Fibroblast of lung (primary cell): ENCODE measurements at regions not wholly inside any gene's neighbourhood (a gene's known extent, or its start where the extent isn't known, plus 50 kb on each side); places are given as distances from the start of the nearest gene placed in this dataset.

ENCODE experiments used
- DNase-seq, 2 donors: peaks; one replicate each; pipeline versions ENCODE4 v3.0.0 to v3.0.0-alpha.2; 2010; ENCODE audit warnings: low read depth in 2 of 2
- H2AFZ ChIP-seq: 2 replicates; pipeline ENCODE4 v1.5.1; 2012; ENCODE audit warnings: low read length, control low read depth, inconsistent platforms
- H3K27ac ChIP-seq: 2 replicates; pipeline ENCODE4 v1.5.1; 2011; ENCODE audit warnings: low read length, control low read depth; ENCODE audit not compliant: insufficient read depth
- H3K27me3 ChIP-seq: 2 replicates; pipeline ENCODE4 v1.5.1; 2011; ENCODE audit warnings: mild to moderate bottlenecking, low read length; ENCODE audit not compliant: control insufficient read depth, insufficient read depth
- H3K36me3 ChIP-seq: 2 replicates; pipeline ENCODE4 v1.5.1; 2011; ENCODE audit warnings: low read length; ENCODE audit not compliant: control insufficient read depth, insufficient read depth
- H3K4me1 ChIP-seq: 2 replicates; pipeline ENCODE4 v1.5.1; 2011; ENCODE audit warnings: low read length; ENCODE audit not compliant: control insufficient read depth, insufficient read depth; ENCODE audit errors: extremely low read depth
- H3K4me2 ChIP-seq: 2 replicates; pipeline ENCODE4 v1.5.1; 2011; ENCODE audit warnings: low read length, control low read depth; ENCODE audit not compliant: insufficient read depth; ENCODE audit errors: extremely low read depth
- H3K4me3 ChIP-seq, 4 experiments: fragments of 200-600 bp in 1 of 4; sonication (generic) in 1 of 4; replicated peaks in 1 of 4; 2 replicates each; pipeline ENCODE4 v1.5.1; 2011 to 2016; ENCODE audit warnings: low read length in 4 of 4, low read depth in 3 of 4, mild to moderate bottlenecking in 3 of 4, control low read depth in 2 of 4, inconsistent platforms in 1 of 4, mixed read lengths in 1 of 4; ENCODE audit not compliant: insufficient read depth in 1 of 4; ENCODE audit errors: control extremely low read depth in 1 of 4
- H3K79me2 ChIP-seq: 2 replicates; pipeline ENCODE4 v1.5.1; 2012; ENCODE audit warnings: mild to moderate bottlenecking, low read length, inconsistent platforms; ENCODE audit not compliant: control insufficient read depth, insufficient read depth
- H3K9ac ChIP-seq: 2 replicates; pipeline ENCODE4 v1.5.1; 2011; ENCODE audit warnings: mild to moderate bottlenecking, low read length, control low read depth; ENCODE audit not compliant: insufficient read depth
- H3K9me3 ChIP-seq: 2 replicates; pipeline ENCODE4 v1.5.1; 2012; ENCODE audit warnings: low read depth, low read length; ENCODE audit not compliant: control insufficient read depth, insufficient read depth
- H4K20me1 ChIP-seq: 2 replicates; pipeline ENCODE4 v1.5.1; 2011; ENCODE audit warnings: low read length; ENCODE audit not compliant: control insufficient read depth, insufficient read depth; ENCODE audit errors: extremely low read depth
- EZH2 ChIP-seq: IDR thresholded peaks from 2 replicates; pipeline ENCODE4 v1.5.1; 2012; ENCODE audit warnings: low read length, control low read depth, mild to moderate bottlenecking; ENCODE audit errors: missing control alignments
- TF ChIP-seq, protein P1 (sequence below), 2 donors: IDR thresholded peaks in 1 of 2; conservative IDR thresholded peaks in 1 of 2; 1 replicate in 1 of 2; 2 replicates in 1 of 2; pipeline ENCODE4 v1.5.1; 2011 to 2012; ENCODE audit warnings: low read length in 2 of 2, control low read depth in 1 of 2, inconsistent platforms in 1 of 2, low read depth in 1 of 2, mild to moderate bottlenecking in 1 of 2

DNA sequence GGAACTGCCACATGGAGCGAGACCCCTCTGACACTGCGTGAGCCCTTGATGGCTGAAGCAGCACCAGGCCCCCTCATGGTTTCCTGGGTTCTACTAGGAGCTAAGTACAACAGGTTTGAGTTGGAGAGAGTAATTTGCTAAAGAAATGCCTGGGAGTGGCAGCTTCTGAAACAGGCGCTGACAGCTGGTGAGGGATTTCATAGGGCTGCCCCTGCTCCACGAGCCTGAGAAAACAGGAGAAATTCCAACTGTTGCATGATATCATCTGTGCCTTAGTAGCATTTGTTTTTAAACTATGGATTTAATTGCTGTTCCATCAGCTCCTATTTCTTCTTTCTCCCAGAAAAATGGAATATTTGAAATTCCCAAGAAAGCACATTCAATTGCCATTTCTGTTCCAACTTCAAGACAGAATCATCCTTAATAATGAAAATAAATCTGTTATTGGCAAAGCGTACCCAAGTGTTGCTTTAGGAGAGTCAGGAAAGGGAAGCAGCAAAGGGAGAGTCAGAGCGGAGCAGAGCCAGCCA lies 78.8 kb upstream of the ANKFN1 start:
- H3K4me2 ChIP-seq, result no peak overlapping the region
- TF ChIP-seq, protein P1, sequence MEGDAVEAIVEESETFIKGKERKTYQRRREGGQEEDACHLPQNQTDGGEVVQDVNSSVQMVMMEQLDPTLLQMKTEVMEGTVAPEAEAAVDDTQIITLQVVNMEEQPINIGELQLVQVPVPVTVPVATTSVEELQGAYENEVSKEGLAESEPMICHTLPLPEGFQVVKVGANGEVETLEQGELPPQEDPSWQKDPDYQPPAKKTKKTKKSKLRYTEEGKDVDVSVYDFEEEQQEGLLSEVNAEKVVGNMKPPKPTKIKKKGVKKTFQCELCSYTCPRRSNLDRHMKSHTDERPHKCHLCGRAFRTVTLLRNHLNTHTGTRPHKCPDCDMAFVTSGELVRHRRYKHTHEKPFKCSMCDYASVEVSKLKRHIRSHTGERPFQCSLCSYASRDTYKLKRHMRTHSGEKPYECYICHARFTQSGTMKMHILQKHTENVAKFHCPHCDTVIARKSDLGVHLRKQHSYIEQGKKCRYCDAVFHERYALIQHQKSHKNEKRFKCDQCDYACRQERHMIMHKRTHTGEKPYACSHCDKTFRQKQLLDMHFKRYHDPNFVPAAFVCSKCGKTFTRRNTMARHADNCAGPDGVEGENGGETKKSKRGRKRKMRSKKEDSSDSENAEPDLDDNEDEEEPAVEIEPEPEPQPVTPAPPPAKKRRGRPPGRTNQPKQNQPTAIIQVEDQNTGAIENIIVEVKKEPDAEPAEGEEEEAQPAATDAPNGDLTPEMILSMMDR (conservative IDR thresholded peaks at IDR 0.05 in 1 of 2, IDR thresholded peaks at IDR 0.05 in 1 of 2; ENCODE audit: low read depth in 1 of 2, low read length in 2 of 2), result no peak
- no peak for TF ChIP-seq EZH2
- H3K36me3 ChIP-seq, result no peaks in the 10 kb centered on the region
- DNase-seq, result no peak
- no peaks in the 10 kb centered on the region for H3K9me3 ChIP-seq
- H3K9ac ChIP-seq, result no peak overlapping the region
- no peak overlapping the region for H2AFZ ChIP-seq
- no peak overlapping the region for H3K27ac ChIP-seq
- no peaks in the 10 kb centered on the region for H3K27me3 ChIP-seq
- no peak overlapping the region for H3K4me3 ChIP-seq
- no peaks in the 10 kb centered on the region for H3K79me2 ChIP-seq
- H4K20me1 ChIP-seq, result no peaks in the 10 kb centered on the region
- H3K4me1 ChIP-seq, result no peaks in the 10 kb centered on the region

DNA sequence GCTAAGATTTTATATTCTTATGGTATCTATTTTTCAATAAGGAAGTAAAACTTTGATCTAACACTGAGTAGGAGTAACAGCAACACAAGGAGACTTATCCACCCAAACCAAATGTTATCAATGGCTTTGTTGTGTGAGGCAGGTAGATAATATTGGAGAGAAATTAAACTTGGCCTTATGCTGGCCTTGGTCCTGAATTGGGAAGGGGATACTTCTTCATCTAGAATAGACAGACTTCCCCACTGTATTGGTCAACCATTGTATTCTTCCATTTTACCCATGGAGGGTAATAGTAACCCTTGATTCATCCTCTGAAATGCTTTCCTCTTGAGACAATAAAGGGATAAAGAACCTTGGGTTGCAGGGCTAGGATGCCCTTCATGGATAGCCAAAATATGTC lies 76.3 kb upstream of the ANKFN1 start:
- Histone ChIP-seq H3K9me3 (no peaks in the 10 kb centered on the region), H3K4me3 (no peak overlapping the region), H3K4me2 (no peak overlapping the region), H3K27ac (no peak overlapping the region), H3K27me3 (no peaks in the 10 kb centered on the region), H4K20me1 (no peaks in the 10 kb centered on the region), H3K79me2 (no peaks in the 10 kb centered on the region), H2AFZ (no peak overlapping the region), H3K9ac (no peak overlapping the region), H3K4me1 (no peaks in the 10 kb centered on the region), H3K36me3 (no peaks in the 10 kb centered on the region)
- TF ChIP-seq EZH2, result no peak
- TF ChIP-seq, protein P1 (conservative IDR thresholded peaks at IDR 0.05 in 1 of 2, IDR thresholded peaks at IDR 0.05 in 1 of 2; ENCODE audit: low read depth in 1 of 2, low read length in 2 of 2), result no peak
- no peak for DNase-seq

DNA sequence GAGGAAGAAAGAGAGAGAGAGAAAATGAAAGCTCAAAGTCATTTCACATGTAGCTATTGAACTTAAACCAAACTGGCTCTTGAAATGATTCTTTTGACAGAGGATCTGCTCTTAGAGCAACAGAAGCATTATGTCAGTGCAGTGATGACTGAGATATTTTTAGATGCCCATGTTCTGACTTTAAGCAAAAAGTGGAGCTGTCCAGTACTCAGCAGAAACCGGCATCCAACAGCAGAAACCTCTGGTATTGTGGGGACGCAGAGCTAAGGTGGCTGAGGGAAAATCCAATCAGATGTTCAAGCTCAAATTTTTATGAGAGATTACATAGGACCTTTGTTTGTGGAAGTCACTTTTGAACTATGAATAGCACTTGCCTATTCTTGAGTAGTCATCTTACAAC lies 69.8 kb upstream of the ANKFN1 start:
- Histone ChIP-seq H3K4me3 (no peak overlapping the region), H3K9me3 (no peaks in the 10 kb centered on the region), H2AFZ (no peak overlapping the region), H4K20me1 (no peaks in the 10 kb centered on the region), H3K4me1 (no peaks in the 10 kb centered on the region), H3K4me2 (no peak overlapping the region), H3K9ac (no peak overlapping the region), H3K36me3 (no peaks in the 10 kb centered on the region), H3K79me2 (no peaks in the 10 kb centered on the region), H3K27ac (no peak overlapping the region), H3K27me3 (no peaks in the 10 kb centered on the region)
- no peak for TF ChIP-seq EZH2
- TF ChIP-seq, protein P1 (conservative IDR thresholded peaks at IDR 0.05 in 1 of 2, IDR thresholded peaks at IDR 0.05 in 1 of 2; ENCODE audit: low read depth in 1 of 2, low read length in 2 of 2), result no peak
- no peak for DNase-seq
